ENCODE measurements at regions not wholly inside any gene's neighbourhood (a gene's known extent, or its start where the extent isn't known, plus 50 kb on each side); places are given as distances from the start of the nearest gene placed in this dataset.

DNA sequence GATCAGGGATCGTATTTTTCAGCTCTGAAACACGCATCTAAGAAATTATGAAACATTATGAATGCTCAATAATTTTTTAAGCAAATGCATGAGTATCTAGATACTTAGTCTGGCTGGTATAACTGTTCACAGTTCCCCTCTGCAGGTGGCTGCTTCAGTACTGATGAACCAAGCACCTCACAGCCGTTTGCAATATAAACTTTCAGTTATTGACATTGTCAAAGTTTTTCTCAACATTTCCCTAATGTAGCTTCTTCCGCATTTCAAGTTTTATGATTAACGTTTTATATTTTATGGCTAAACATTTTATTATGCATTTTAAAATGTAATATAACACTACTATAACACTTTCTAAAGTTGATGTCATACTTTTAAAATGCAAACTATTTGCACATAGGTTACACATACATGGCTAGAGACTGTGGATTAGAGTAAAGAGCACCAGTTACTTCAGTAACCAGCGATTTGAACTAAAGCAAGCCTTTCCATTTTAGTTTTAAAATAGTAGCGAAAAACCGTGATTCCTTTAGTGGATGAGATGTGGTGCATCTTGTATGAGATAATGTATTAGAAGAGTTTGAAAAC is 495.4 kb downstream of the XIRP2 start:
- TF ChIP-seq POLR2A (IDR thresholded peaks at IDR 0.05) (no peak), CTCF (IDR thresholded peaks at IDR 0.05) (no peak)
- Histone ChIP-seq H3K27ac (no peak overlapping the region), H3K4me1 (no peaks in the 10 kb centered on the region), H3K36me3 (no peaks in the 10 kb centered on the region), H3K9me3 (no peaks in the 10 kb centered on the region), H3K4me3 (no peak overlapping the region), H3K27me3 (no peaks in the 10 kb centered on the region)
- no peak for DNase-seq

- Histone ChIP-seq H3K27ac (no peak overlapping the region), H3K27me3 (no peaks in the 10 kb centered on the region), H3K36me3 (no peaks in the 10 kb centered on the region), H3K9me3 (no peaks in the 10 kb centered on the region), H3K4me3 (no peak overlapping the region), H3K4me1 (no peaks in the 10 kb centered on the region)
- TF ChIP-seq POLR2A (IDR thresholded peaks at IDR 0.05) (no peak), CTCF (IDR thresholded peaks at IDR 0.05) (no peak)
- no peak for DNase-seq
Observed at GRCh38 chr2:167381349-167381748, 493.1 kb downstream of the XIRP2 start.

DNA sequence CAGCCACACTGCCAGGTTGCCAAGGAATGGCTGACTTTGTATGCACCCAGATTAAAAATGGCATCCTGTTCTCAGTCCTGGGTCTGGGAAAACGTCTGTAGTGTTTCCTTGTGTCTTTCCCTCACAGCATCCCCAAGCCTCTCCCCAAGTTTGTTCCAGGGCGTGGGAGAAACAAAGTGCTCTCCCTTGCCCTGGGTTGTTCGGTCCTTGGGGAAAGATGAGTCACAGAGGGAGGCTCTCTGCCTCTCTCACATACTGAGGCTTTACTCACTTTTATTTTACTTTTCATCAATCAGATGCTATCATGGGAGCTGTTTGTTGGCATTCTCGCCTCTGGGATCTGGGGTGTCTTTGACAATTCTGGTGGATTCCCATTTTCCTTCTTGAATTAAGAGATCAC is 492.3 kb downstream of the XIRP2 start:
- no peak overlapping the region for H3K27ac ChIP-seq
- TF ChIP-seq CTCF (IDR thresholded peaks at IDR 0.05) (no peak), POLR2A (IDR thresholded peaks at IDR 0.05) (no peak)
- no peaks in the 10 kb centered on the region for H3K27me3 ChIP-seq

GRCh38 chr2:167380094-167380493 is 491.8 kb downstream of the XIRP2 start:
- Histone ChIP-seq H3K27me3 (no peaks in the 10 kb centered on the region), H3K4me3 (no peak overlapping the region), H3K36me3 (no peaks in the 10 kb centered on the region), H3K4me1 (no peaks in the 10 kb centered on the region), H3K27ac (no peak overlapping the region), H3K9me3 (no peaks in the 10 kb centered on the region)
- DNase-seq = no peak
- TF ChIP-seq POLR2A (IDR thresholded peaks at IDR 0.05) = no peak
- no peak for TF ChIP-seq CTCF (IDR thresholded peaks at IDR 0.05)

More for the DNA sequence above, 492.3 kb downstream of the XIRP2 start:
- H3K4me3 ChIP-seq = no peak overlapping the region
- no peak for DNase-seq
- no peaks in the 10 kb centered on the region for H3K36me3 ChIP-seq
- no peaks in the 10 kb centered on the region for H3K4me1 ChIP-seq
- H3K9me3 ChIP-seq = no peaks in the 10 kb centered on the region

DNA sequence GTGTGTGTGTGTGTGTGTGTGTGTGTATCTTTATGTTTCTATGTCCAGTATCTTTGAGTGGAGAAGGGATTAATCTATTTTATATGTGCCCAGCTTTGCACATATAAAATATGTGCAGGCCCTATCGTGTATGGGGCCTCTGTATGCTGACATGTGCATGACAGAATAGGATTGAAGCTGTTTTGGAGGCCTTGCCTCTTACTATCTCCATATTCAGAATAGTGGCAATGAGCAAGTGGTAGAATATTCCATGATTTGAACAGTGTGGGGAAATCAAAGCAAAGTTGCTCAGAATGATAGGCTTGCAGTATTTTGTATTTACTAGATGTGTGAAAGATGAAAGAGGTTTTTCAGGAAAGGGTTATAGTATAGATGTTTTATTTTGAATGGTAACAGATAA is 480.8 kb downstream of the XIRP2 start:
- TF ChIP-seq CTCF (IDR thresholded peaks at IDR 0.05) (no peak), POLR2A (IDR thresholded peaks at IDR 0.05) (no peak)
- Histone ChIP-seq H3K4me3 (no peak overlapping the region), H3K27me3 (no peaks in the 10 kb centered on the region), H3K9me3 (no peaks in the 10 kb centered on the region), H3K36me3 (no peaks in the 10 kb centered on the region), H3K4me1 (no peaks in the 10 kb centered on the region), H3K27ac (no peak overlapping the region)
- no peak for DNase-seq

- Histone ChIP-seq H3K36me3 (no peaks in the 10 kb centered on the region), H3K9me3 (no peaks in the 10 kb centered on the region)
- no peak for TF ChIP-seq POLR2A (IDR thresholded peaks at IDR 0.05)
- no peak for TF ChIP-seq CTCF (IDR thresholded peaks at IDR 0.05)
Observed at GRCh38 chr2:167368371-167368770, 480.1 kb downstream of the XIRP2 start.

More at GRCh38 chr2:167368371-167368770, 480.1 kb downstream of the XIRP2 start:
- Histone ChIP-seq H3K4me1 (no peaks in the 10 kb centered on the region), H3K27ac (no peak overlapping the region), H3K27me3 (no peaks in the 10 kb centered on the region), H3K4me3 (no peak overlapping the region)
- no peak for DNase-seq
